Mesenchymal stem cell (in vitro differentiated cells and primary cell): ENCODE measurements at regions not wholly inside any gene's neighbourhood (a gene's known extent, or its start where the extent isn't known, plus 50 kb on each side); places are given as distances from the start of the nearest gene placed in this dataset.

ENCODE experiments used
- DNase-seq: peaks from one replicate; pipeline ENCODE4 v3.0.0-alpha.2; 2013
- H2AFZ ChIP-seq: one replicate; pipeline ENCODE4 v1.6.1; 2013; ENCODE audit warnings: low read depth, mild to moderate bottlenecking, control low read depth, inconsistent platforms, low read length, moderate library complexity
- H2AK5ac ChIP-seq: 2 replicates; pipeline ENCODE4 v1.6.1; 2013; ENCODE audit warnings: low read length, moderate library complexity, mild to moderate bottlenecking, inconsistent platforms; ENCODE audit not compliant: severe bottlenecking
- H2BK120ac ChIP-seq: one replicate; pipeline ENCODE4 v1.6.1; 2013; ENCODE audit warnings: low read depth, mild to moderate bottlenecking, inconsistent platforms, low read length, moderate library complexity
- H2BK12ac ChIP-seq, 2 experiments: one replicate each; pipeline ENCODE4 v1.6.1; 2013; ENCODE audit warnings: inconsistent platforms in 2 of 2, low read length in 2 of 2, mild to moderate bottlenecking in 2 of 2, moderate library complexity in 2 of 2, control low read depth in 1 of 2
- H2BK15ac ChIP-seq: one replicate; pipeline ENCODE4 v1.6.1; 2013; ENCODE audit warnings: mild to moderate bottlenecking, low read depth, inconsistent platforms; ENCODE audit not compliant: poor library complexity, severe bottlenecking
- H2BK5ac ChIP-seq: 2 replicates; pipeline ENCODE4 v1.6.1; 2013; ENCODE audit warnings: low read depth, mild to moderate bottlenecking, low read length, control low read depth, inconsistent platforms; ENCODE audit not compliant: poor library complexity, severe bottlenecking
- H3K14ac ChIP-seq, 2 experiments: one replicate each; pipeline ENCODE4 v1.6.1; 2013; ENCODE audit warnings: inconsistent platforms in 2 of 2, low read length in 2 of 2, control low read depth in 1 of 2, mild to moderate bottlenecking in 1 of 2, moderate library complexity in 1 of 2
- H3K18ac ChIP-seq, 2 experiments: one replicate each; pipeline ENCODE4 v1.6.1; 2013; ENCODE audit warnings: inconsistent platforms in 2 of 2, low read length in 2 of 2, control low read depth in 1 of 2, low read depth in 1 of 2, mild to moderate bottlenecking in 1 of 2
- H3K23ac ChIP-seq, 2 experiments: one replicate each; pipeline ENCODE4 v1.6.1; 2013; ENCODE audit warnings: inconsistent platforms in 2 of 2, low read length in 2 of 2, mild to moderate bottlenecking in 2 of 2, moderate library complexity in 2 of 2, control low read depth in 1 of 2
- H3K27ac ChIP-seq: 2 replicates; pipeline ENCODE4 v1.5.1; 2013; ENCODE audit warnings: mild to moderate bottlenecking, moderate library complexity, low read length, control low read depth, inconsistent platforms; ENCODE audit not compliant: poor library complexity, severe bottlenecking
- H3K27me3 ChIP-seq, 2 experiments: 2 replicates each; pipeline versions ENCODE4 v1.6.1 to v1.7.0; 2013; ENCODE audit warnings: low read length in 2 of 2, mild to moderate bottlenecking in 2 of 2, moderate library complexity in 2 of 2, control low read depth in 1 of 2, inconsistent platforms in 1 of 2; ENCODE audit not compliant: control insufficient read depth in 1 of 2, insufficient read depth in 1 of 2
- H3K36me3 ChIP-seq, 2 experiments: 2 replicates each; pipeline versions ENCODE4 v1.6.1 to v1.7.0; 2013; ENCODE audit warnings: low read length in 2 of 2, control low read depth in 1 of 2, inconsistent platforms in 1 of 2, low read depth in 1 of 2, mild to moderate bottlenecking in 1 of 2; ENCODE audit not compliant: insufficient read depth in 2 of 2, control insufficient read depth in 1 of 2
- H3K4ac ChIP-seq, 2 experiments: one replicate each; pipeline ENCODE4 v1.6.1; 2013; ENCODE audit warnings: inconsistent platforms in 2 of 2, low read length in 2 of 2, mild to moderate bottlenecking in 2 of 2, moderate library complexity in 2 of 2, control low read depth in 1 of 2, low read depth in 1 of 2
- H3K4me1 ChIP-seq: 2 replicates; pipeline ENCODE4 v1.6.1; 2013; ENCODE audit warnings: low read depth, low read length, control low read depth; ENCODE audit not compliant: control insufficient read depth, insufficient read depth
- H3K4me2 ChIP-seq: 2 replicates; pipeline ENCODE4 v1.6.1; 2013; ENCODE audit warnings: low read length, mild to moderate bottlenecking, inconsistent platforms; ENCODE audit not compliant: poor library complexity, severe bottlenecking
- H3K4me3 ChIP-seq, 2 experiments: 2 replicates each; pipeline versions ENCODE4 v1.5.1 to v1.7.0; 2013; ENCODE audit warnings: low read length in 2 of 2, mild to moderate bottlenecking in 2 of 2, control low read depth in 1 of 2, low read depth in 1 of 2; ENCODE audit not compliant: insufficient read depth in 1 of 2
- H3K79me1 ChIP-seq: replicated peaks from 2 replicates; pipeline ENCODE4 v1.6.1; 2013; ENCODE audit warnings: mild to moderate bottlenecking, control low read depth, low read length, inconsistent platforms; ENCODE audit not compliant: poor library complexity, severe bottlenecking
- H3K9ac ChIP-seq: 2 replicates; pipeline ENCODE4 v1.7.0; 2013; ENCODE audit warnings: mild to moderate bottlenecking, low read length, moderate library complexity
- H3K9me3 ChIP-seq: 2 replicates; pipeline ENCODE4 v1.7.0; 2013; ENCODE audit warnings: mild to moderate bottlenecking, low read length; ENCODE audit not compliant: control insufficient read depth
- H4K8ac ChIP-seq: one replicate; pipeline ENCODE4 v1.6.1; 2013; ENCODE audit warnings: inconsistent platforms, mild to moderate bottlenecking, low read length, moderate library complexity
- H4K91ac ChIP-seq: one replicate; pipeline ENCODE4 v1.6.1; 2013; ENCODE audit warnings: mild to moderate bottlenecking, low read length, inconsistent platforms
- WGBS: methylation state at CpG from one replicate; pipeline ENCODE4 v1.1.7; 2013; ENCODE audit warnings: mixed read lengths; 5-methylcytosine and 5-hydroxymethylcytosine counted together

DNA sequence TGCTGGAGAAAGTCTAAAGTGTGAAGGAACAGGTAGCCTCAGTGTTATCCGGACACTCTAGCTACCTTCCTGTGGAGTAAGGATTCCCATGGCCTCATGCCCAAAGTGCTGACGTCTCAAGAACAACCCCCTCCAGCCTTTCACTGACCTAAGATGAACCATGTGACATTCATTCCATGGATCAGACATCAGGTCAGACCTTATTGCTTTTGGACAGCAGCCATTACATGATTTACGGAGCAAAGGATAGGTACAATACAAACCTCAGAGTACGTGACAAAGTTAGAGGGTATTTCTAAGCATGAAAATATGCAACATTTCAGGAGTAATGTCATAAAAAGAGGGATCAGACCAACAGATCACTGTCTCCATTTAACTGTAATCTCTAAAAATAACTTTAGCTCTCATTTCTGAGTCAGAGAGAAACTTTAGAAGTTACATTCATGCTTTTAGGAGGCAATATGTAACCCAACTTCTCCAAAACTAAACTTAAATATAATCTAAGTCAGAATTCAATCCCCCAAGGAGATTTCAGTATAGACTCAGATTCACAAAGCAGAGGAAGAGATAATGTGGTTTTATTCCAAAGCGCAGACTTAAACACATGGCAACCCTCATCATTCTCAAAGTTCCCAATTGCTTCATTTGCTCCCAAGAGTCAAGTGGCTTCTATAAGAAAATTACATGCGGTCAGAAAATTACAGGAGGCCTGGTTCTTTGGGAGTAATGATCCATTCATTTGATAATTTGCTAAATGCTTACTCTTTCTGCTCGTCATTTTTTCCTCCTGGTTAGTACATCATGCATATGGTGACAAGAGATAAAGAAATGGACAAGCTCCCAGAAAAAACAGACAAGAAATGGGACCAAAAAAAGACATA is 280.4 kb downstream of the SETD4 start:
- 69% methylated on average over 4 of the region's 7 CpGs for WGBS
- Histone ChIP-seq H3K9me3 (peaks cover 6% of the 10 kb centered on the region), H2BK120ac (no peak overlapping the region), H2BK12ac (no peak overlapping the region), H3K18ac (no peak overlapping the region), H3K14ac (no peak overlapping the region), H4K91ac (no peak overlapping the region), H3K23ac (no peak overlapping the region), H3K79me1 (no peaks in the 10 kb centered on the region), H4K8ac (no peak overlapping the region), H2BK15ac (no peak overlapping the region), H3K9ac (peak overlapping the region; percentile 34), H2BK5ac (no peak overlapping the region), H3K4me3 (peak overlapping the region in 1 of 2 experiments; percentile 1), H3K4ac (no peak overlapping the region), H3K36me3 (no peaks in the 10 kb centered on the region), H3K27me3 (no peaks in the 10 kb centered on the region), H3K4me1 (peaks cover 3% of the 10 kb centered on the region), H3K27ac (peak overlapping the region; percentile 45), H2AFZ (no peak overlapping the region), H2AK5ac (no peak overlapping the region), H3K4me2 (peak overlapping the region; percentile 36)
- DNase-seq: peak; percentile 43

DNA sequence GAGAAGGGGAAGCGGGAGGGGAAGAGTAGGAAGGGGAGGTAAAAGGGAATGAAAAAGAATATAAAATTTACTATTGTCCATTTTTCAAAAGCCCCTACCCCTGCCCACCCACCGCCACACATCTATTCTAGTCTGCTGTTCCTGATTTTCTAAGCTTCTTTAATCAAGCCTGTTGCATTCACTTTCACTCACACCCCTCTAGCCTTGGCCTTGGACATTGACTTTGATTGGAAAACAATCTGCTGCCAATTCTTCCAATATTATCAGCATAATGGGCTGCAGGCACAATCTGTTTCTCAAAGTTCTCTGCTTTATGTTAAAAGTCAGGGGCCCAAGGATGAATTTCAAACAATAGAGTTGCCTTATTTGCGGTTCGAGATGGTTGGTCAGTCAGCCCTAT is 281.2 kb downstream of the SETD4 start:
- Histone ChIP-seq H3K79me1 (no peaks in the 10 kb centered on the region), H3K27ac (no peak overlapping the region), H2AK5ac (no peak overlapping the region), H2BK120ac (no peak overlapping the region), H3K36me3 (no peaks in the 10 kb centered on the region), H3K23ac (no peak overlapping the region), H3K14ac (no peak overlapping the region), H3K9ac (no peak overlapping the region), H3K18ac (no peak overlapping the region), H3K27me3 (no peaks in the 10 kb centered on the region), H3K4ac (no peak overlapping the region), H3K4me3 (no peak overlapping the region), H4K91ac (no peak overlapping the region), H3K9me3 (peaks cover 6% of the 10 kb centered on the region), H2BK15ac (no peak overlapping the region), H2AFZ (no peak overlapping the region), H2BK12ac (no peak overlapping the region), H3K4me2 (no peak overlapping the region), H4K8ac (no peak overlapping the region), H3K4me1 (peaks cover 3% of the 10 kb centered on the region), H2BK5ac (no peak overlapping the region)
- 93% methylated on average over 3 of the region's 4 CpGs for WGBS
- no peak for DNase-seq

DNA sequence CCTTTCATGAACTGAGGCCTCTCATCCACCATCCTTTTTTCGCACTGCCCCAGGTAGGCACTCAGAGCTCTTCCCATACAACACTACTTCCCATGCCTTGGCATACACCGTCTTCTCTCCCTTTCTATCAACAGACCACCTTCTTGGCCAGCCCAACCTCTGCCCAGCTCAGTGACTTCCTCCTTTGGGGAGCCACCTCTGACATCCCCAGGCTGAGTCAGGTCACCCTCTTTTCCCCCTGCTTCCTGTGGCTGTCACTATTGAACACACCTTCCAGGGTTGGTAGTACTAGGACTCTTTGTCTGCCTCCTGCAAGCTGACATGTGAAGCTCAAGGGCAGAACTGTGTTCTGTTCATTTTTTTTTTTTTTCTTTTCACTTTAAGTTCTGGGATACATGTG is 283.2 kb downstream of the SETD4 start:
- Histone ChIP-seq H4K8ac (no peak overlapping the region), H3K79me1 (no peaks in the 10 kb centered on the region), H3K36me3 (no peaks in the 10 kb centered on the region), H3K9me3 (peaks cover 6% of the 10 kb centered on the region), H2AK5ac (no peak overlapping the region), H3K14ac (no peak overlapping the region), H2BK12ac (no peak overlapping the region), H4K91ac (no peak overlapping the region), H3K4me1 (peaks cover 3% of the 10 kb centered on the region), H3K27ac (no peak overlapping the region), H3K9ac (no peak overlapping the region), H3K4ac (no peak overlapping the region), H2AFZ (no peak overlapping the region), H2BK15ac (no peak overlapping the region), H2BK120ac (no peak overlapping the region), H3K4me2 (no peak overlapping the region), H3K4me3 (no peak overlapping the region), H3K27me3 (no peaks in the 10 kb centered on the region), H2BK5ac (no peak overlapping the region), H3K18ac (no peak overlapping the region), H3K23ac (no peak overlapping the region)
- 97% methylated on average over 2 of the region's 2 CpGs for WGBS
- DNase-seq: no peak

DNA sequence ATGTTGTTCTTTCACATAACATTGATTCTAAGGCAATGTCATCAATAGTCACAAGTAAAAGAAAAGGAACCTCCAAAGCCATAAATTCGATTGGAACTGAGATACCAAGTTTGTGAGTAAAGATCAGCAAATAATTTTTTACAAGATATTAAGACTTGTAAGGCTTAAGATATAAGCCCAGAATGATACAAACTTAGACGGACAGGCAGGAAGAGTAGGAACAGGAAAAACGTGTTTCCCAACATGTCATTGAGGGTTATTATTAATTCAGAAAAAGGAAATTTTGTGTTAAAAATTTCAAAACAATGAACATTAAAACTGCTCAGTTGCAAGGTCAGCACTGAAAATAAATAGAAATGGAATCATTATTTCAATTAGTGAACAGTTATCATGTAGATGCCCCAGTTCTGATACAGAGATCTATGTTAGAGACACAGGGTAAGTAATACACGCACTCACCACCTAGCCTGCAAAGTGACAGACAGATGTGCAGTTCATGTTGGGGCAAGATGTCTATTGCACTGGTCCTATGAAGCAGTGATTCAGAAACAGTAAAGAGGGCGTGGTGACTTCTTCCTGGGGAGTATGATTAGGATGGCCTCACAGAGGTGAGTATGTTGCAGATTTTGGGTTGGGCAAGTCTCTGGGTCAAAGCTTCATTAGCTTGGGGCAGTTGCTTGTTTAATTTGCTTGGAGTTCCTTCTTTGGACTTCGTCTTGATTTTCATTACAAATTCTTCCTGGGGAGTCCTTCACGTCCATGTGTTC is 284.4 kb downstream of the SETD4 start:
- H3K79me1 ChIP-seq: no peaks in the 10 kb centered on the region
- H3K27me3 ChIP-seq: no peaks in the 10 kb centered on the region
- no peak overlapping the region for H2AFZ ChIP-seq
- H3K18ac ChIP-seq: no peak overlapping the region
- H3K9ac ChIP-seq: no peak overlapping the region
- H4K91ac ChIP-seq: no peak overlapping the region
- H2AK5ac ChIP-seq: no peak overlapping the region
- H3K4ac ChIP-seq: no peak overlapping the region
- whole genome bisulfite sequencing: 80% methylated on average over 6 of the region's 7 CpGs
- H2BK12ac ChIP-seq: no peak overlapping the region
- H2BK5ac ChIP-seq: no peak overlapping the region
- no peak overlapping the region for H3K27ac ChIP-seq
- no peak for DNase-seq
- no peak overlapping the region for H3K14ac ChIP-seq
- H2BK120ac ChIP-seq: no peak overlapping the region
- peaks cover 6% of the 10 kb centered on the region for H3K9me3 ChIP-seq
- no peak overlapping the region for H3K23ac ChIP-seq
- no peak overlapping the region for H2BK15ac ChIP-seq
- no peak overlapping the region for H3K4me3 ChIP-seq
- H4K8ac ChIP-seq: no peak overlapping the region
- no peaks in the 10 kb centered on the region for H3K36me3 ChIP-seq
- peaks cover 3% of the 10 kb centered on the region for H3K4me1 ChIP-seq
- H3K4me2 ChIP-seq: no peak overlapping the region
